HG03442 (cell line): ENCODE measurements at regions not wholly inside any gene's neighbourhood (a gene's known extent, or its start where the extent isn't known, plus 50 kb on each side); places are given as distances from the start of the nearest gene placed in this dataset.
"Not testable (repeated sequence)": the region's sequence is repeated elsewhere in the genome, so short reads cannot be mapped to it uniquely, and the experiment has no call there.

Source experiments
- ATAC-seq: cut with Tn5 transposase; IDR thresholded peaks from one replicate; pipeline ENCODE4 v1.9.1; 2021; ENCODE audit warnings: mild to moderate bottlenecking, moderate library complexity; ENCODE audit not compliant: unreplicated experiment

GRCh38 chr2:56784046-56784445 is 600.3 kb downstream of the CCDC85A start:
- ATAC-seq = no peak

DNA sequence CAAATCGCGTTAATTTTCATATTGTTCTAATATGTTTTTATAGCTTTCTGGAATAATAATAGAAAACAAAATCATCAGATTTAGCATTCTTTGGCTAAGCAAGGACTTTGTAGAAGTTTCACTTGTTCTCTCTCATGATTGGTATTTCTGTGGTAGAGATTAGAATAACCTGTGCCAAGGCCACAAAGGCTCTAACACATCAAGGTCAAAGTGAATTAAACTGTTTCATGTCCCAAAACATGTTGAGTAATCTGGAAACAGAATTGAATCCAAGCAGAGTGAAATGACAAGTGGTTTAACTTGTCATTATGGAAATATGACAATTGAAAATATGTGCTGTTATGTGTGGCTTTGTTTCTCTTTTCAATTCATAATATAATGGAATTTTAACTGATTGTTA is 617.4 kb downstream of the CCDC85A start:
- no peak for ATAC-seq

GRCh38 chr2:56801770-56802169 is 618.0 kb downstream of the CCDC85A start:
- no peak for ATAC-seq

- ATAC-seq = no peak
Measured at GRCh38 chr2:56803596-56803995, 619.8 kb downstream of the CCDC85A start.

- ATAC-seq = no peak
Measured at GRCh38 chr2:56806924-56807323, 623.1 kb downstream of the CCDC85A start.

- no peak for ATAC-seq
Measured at GRCh38 chr2:56807861-56808260, 624.1 kb downstream of the CCDC85A start.

DNA sequence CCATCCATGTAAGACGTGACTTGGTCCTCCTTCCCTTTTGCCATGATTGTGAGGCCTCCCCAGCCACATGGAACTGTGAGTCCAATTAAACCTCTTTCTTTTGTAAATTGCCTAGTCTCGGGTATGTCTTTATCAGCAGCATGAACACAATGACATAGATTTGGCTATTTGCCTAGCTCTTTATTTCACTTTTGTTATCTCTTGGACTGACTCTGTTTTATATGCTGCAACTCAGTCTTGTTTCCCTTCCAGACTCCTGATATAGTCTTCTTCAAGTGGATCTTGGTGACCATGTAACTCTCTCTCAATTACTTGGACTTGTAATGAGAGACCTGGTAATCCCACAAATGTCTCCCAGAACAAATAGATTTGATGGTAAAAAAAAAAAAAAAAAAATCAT is 627.6 kb downstream of the CCDC85A start:
- no peak for ATAC-seq

- ATAC-seq = no peak
Measured at GRCh38 chr2:56812432-56812831, 628.6 kb downstream of the CCDC85A start.

DNA sequence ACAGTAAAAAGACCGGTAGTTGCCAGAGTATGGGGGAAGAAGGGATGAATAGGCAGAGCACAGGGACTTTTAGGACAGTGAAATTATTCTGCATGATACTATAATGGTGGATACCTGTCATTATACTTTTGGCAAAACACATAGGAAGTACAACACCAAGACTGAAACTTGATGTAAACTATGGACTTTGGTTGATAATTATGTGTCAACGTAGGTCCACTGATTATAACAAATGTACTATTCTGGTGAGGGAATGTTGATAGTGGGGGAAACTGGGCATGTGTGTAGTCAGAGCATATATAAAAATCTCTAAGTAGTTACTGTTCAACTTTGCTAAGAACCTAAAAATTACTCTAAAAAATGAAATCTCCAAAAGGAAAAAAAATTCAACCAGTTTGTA is 629.7 kb downstream of the CCDC85A start:
- ATAC-seq = no peak

DNA sequence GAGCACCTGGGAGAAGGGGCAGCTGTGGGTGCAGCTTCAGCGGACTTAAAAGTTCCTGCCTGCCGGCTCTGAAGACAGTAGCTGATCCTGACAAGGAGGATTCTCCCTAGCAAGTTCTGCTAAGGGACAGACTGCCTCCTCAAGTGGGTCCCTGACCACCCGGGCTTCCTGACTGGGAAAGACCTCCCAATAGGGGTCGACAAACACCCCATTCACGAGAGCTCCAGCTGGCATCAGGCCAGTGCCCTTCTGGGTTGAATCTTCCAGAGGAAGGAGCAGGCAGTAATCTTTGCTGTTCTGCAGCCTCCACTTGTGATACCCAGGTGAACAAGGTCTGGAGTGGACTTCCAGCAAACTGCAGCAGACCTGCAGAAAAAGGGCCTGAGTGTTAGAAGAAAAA is 632.9 kb downstream of the CCDC85A start:
- no peak for ATAC-seq

- ATAC-seq = no peak
Measured at GRCh38 chr2:56831780-56832179, 648.0 kb downstream of the CCDC85A start.

DNA sequence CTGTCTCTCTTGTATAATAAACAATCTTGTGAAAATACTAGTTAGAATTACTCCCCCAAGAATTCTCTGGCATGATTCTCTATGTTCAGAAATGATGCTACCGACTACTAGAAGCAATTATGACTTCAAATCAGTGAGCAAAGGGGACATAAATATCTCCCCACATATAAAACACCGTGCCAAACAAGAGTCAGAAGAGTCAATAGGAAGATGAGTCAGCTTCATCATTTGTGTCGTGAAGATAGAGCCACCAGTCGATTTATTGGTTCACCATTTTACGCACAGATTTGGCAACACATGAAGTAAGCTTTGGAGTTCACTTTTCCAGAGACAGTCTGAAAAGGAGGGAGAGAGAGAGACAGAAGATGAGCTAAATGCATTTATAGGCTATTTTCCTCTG is 650.9 kb downstream of the CCDC85A start:
- ATAC-seq = no peak

- ATAC-seq = not testable (repeated sequence)
Measured at GRCh38 chr2:56840009-56840408, 656.2 kb downstream of the CCDC85A start.

- ATAC-seq = no peak
Measured at GRCh38 chr2:56860991-56861390, 677.2 kb downstream of the CCDC85A start.

- ATAC-seq = no peak
Measured at GRCh38 chr2:56871644-56872043, 687.9 kb downstream of the CCDC85A start.

DNA sequence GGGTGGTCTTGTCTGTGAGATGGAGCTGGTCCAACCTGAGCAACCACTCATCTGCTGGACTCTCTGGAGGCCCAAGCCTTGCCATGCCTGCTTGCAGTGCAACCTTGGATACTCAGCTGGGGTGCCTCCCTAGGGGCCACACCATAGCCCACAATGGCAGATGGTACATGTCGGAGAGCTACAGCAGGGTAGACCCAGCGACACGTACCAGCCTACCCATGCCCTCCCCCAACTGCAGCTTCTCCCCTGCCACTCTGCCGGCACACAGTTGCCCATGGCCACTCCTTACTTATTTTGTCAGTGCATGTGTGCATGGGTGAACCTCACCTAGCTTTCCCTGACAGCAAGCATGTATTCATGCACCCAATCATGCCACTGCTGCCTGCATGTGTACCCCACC is 690.9 kb downstream of the CCDC85A start:
- no peak for ATAC-seq

DNA sequence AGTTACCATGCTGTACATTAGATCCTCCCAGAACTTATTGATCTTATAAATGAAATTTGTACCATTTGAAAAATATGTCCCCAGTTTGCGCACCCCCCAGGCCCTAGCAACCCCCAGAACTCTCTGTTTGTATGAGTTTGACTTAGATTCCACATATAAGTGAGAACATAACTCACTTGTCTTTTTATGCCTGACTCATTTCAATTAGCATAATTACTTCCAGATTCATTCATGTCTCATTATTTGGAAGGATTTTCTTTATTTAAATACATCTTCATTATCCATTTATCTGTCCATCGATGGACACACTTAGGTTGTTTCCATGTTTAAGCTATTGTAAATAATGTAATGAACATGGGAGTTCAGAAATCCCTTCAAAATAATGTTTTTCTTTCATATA is 705.9 kb downstream of the CCDC85A start:
- no peak for ATAC-seq

DNA sequence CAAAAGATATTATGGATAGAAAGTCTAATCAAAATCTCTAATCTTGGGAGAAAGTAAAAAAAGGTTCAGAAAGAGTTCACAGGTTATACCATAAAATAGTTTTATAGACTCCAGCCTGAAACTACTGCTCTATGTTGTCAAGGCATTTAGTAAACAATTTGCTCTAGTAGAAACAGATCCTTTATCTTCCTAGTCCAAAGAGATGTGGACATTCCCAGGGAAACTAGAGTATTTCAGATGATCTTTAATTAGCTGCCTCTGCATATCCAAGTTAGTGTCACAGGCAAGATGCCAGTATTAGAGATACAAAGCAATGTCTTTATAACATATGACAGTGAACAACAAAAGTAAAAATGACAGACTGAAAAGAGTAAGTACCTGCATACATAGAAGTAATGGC is 708.6 kb downstream of the CCDC85A start:
- ATAC-seq = no peak

- ATAC-seq = no peak
Measured at GRCh38 chr2:56898986-56899385, 715.2 kb downstream of the CCDC85A start.

GRCh38 chr2:56912490-56912889 is 728.7 kb downstream of the CCDC85A start:
- ATAC-seq = no peak

- ATAC-seq = no peak
Measured at GRCh38 chr2:56918790-56919189, 735.0 kb downstream of the CCDC85A start.

GRCh38 chr2:56933976-56934375 is 750.2 kb downstream of the CCDC85A start:
- ATAC-seq = no peak

- ATAC-seq = no peak
Measured at GRCh38 chr2:56934866-56935265, 751.1 kb downstream of the CCDC85A start.

DNA sequence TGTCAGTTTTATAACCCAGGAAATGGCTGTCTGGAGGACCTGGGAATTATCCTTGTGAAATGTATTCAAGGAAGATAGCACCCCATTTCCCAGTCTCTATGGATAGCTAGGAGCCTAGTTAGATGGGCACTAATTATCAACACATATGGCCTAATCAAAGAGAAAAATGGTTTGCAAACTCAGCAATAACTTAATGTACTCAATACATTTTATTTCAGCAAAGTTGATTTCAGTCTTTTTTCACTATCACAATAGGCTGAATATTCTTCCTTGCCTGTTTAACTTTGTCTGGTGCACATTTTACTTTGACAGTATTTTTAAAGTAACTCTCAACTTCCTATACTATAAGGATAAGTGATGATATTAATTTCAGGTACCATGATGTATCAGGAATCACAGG is 756.3 kb downstream of the CCDC85A start:
- no peak for ATAC-seq
